Mesenchymal stem cell (in vitro differentiated cells and primary cell): ENCODE measurements at regions not wholly inside any gene's neighbourhood (a gene's known extent, or its start where the extent isn't known, plus 50 kb on each side); places are given as distances from the start of the nearest gene placed in this dataset.

Source experiments
- DNase-seq: peaks from one replicate; pipeline ENCODE4 v3.0.0-alpha.2; 2013
- H2AFZ ChIP-seq: one replicate; pipeline ENCODE4 v1.6.1; 2013; ENCODE audit warnings: low read depth, mild to moderate bottlenecking, control low read depth, inconsistent platforms, low read length, moderate library complexity
- H2AK5ac ChIP-seq: 2 replicates; pipeline ENCODE4 v1.6.1; 2013; ENCODE audit warnings: low read length, moderate library complexity, mild to moderate bottlenecking, inconsistent platforms; ENCODE audit not compliant: severe bottlenecking
- H2BK120ac ChIP-seq: one replicate; pipeline ENCODE4 v1.6.1; 2013; ENCODE audit warnings: low read depth, mild to moderate bottlenecking, inconsistent platforms, low read length, moderate library complexity
- H2BK12ac ChIP-seq, 2 experiments: one replicate each; pipeline ENCODE4 v1.6.1; 2013; ENCODE audit warnings: inconsistent platforms in 2 of 2, low read length in 2 of 2, mild to moderate bottlenecking in 2 of 2, moderate library complexity in 2 of 2, control low read depth in 1 of 2
- H2BK15ac ChIP-seq: one replicate; pipeline ENCODE4 v1.6.1; 2013; ENCODE audit warnings: mild to moderate bottlenecking, low read depth, inconsistent platforms; ENCODE audit not compliant: poor library complexity, severe bottlenecking
- H2BK5ac ChIP-seq: 2 replicates; pipeline ENCODE4 v1.6.1; 2013; ENCODE audit warnings: low read depth, mild to moderate bottlenecking, low read length, control low read depth, inconsistent platforms; ENCODE audit not compliant: poor library complexity, severe bottlenecking
- H3K14ac ChIP-seq, 2 experiments: one replicate each; pipeline ENCODE4 v1.6.1; 2013; ENCODE audit warnings: inconsistent platforms in 2 of 2, low read length in 2 of 2, control low read depth in 1 of 2, mild to moderate bottlenecking in 1 of 2, moderate library complexity in 1 of 2
- H3K18ac ChIP-seq, 2 experiments: one replicate each; pipeline ENCODE4 v1.6.1; 2013; ENCODE audit warnings: inconsistent platforms in 2 of 2, low read length in 2 of 2, control low read depth in 1 of 2, low read depth in 1 of 2, mild to moderate bottlenecking in 1 of 2
- H3K23ac ChIP-seq, 2 experiments: one replicate each; pipeline ENCODE4 v1.6.1; 2013; ENCODE audit warnings: inconsistent platforms in 2 of 2, low read length in 2 of 2, mild to moderate bottlenecking in 2 of 2, moderate library complexity in 2 of 2, control low read depth in 1 of 2
- H3K27ac ChIP-seq: 2 replicates; pipeline ENCODE4 v1.5.1; 2013; ENCODE audit warnings: mild to moderate bottlenecking, moderate library complexity, low read length, control low read depth, inconsistent platforms; ENCODE audit not compliant: poor library complexity, severe bottlenecking
- H3K27me3 ChIP-seq, 2 experiments: 2 replicates each; pipeline versions ENCODE4 v1.6.1 to v1.7.0; 2013; ENCODE audit warnings: low read length in 2 of 2, mild to moderate bottlenecking in 2 of 2, moderate library complexity in 2 of 2, control low read depth in 1 of 2, inconsistent platforms in 1 of 2; ENCODE audit not compliant: control insufficient read depth in 1 of 2, insufficient read depth in 1 of 2
- H3K36me3 ChIP-seq, 2 experiments: 2 replicates each; pipeline versions ENCODE4 v1.6.1 to v1.7.0; 2013; ENCODE audit warnings: low read length in 2 of 2, control low read depth in 1 of 2, inconsistent platforms in 1 of 2, low read depth in 1 of 2, mild to moderate bottlenecking in 1 of 2; ENCODE audit not compliant: insufficient read depth in 2 of 2, control insufficient read depth in 1 of 2
- H3K4ac ChIP-seq, 2 experiments: one replicate each; pipeline ENCODE4 v1.6.1; 2013; ENCODE audit warnings: inconsistent platforms in 2 of 2, low read length in 2 of 2, mild to moderate bottlenecking in 2 of 2, moderate library complexity in 2 of 2, control low read depth in 1 of 2, low read depth in 1 of 2
- H3K4me1 ChIP-seq: 2 replicates; pipeline ENCODE4 v1.6.1; 2013; ENCODE audit warnings: low read depth, low read length, control low read depth; ENCODE audit not compliant: control insufficient read depth, insufficient read depth
- H3K4me2 ChIP-seq: 2 replicates; pipeline ENCODE4 v1.6.1; 2013; ENCODE audit warnings: low read length, mild to moderate bottlenecking, inconsistent platforms; ENCODE audit not compliant: poor library complexity, severe bottlenecking
- H3K4me3 ChIP-seq, 2 experiments: 2 replicates each; pipeline versions ENCODE4 v1.5.1 to v1.7.0; 2013; ENCODE audit warnings: low read length in 2 of 2, mild to moderate bottlenecking in 2 of 2, control low read depth in 1 of 2, low read depth in 1 of 2; ENCODE audit not compliant: insufficient read depth in 1 of 2
- H3K79me1 ChIP-seq: replicated peaks from 2 replicates; pipeline ENCODE4 v1.6.1; 2013; ENCODE audit warnings: mild to moderate bottlenecking, control low read depth, low read length, inconsistent platforms; ENCODE audit not compliant: poor library complexity, severe bottlenecking
- H3K9ac ChIP-seq: 2 replicates; pipeline ENCODE4 v1.7.0; 2013; ENCODE audit warnings: mild to moderate bottlenecking, low read length, moderate library complexity
- H3K9me3 ChIP-seq: 2 replicates; pipeline ENCODE4 v1.7.0; 2013; ENCODE audit warnings: mild to moderate bottlenecking, low read length; ENCODE audit not compliant: control insufficient read depth
- H4K8ac ChIP-seq: one replicate; pipeline ENCODE4 v1.6.1; 2013; ENCODE audit warnings: inconsistent platforms, mild to moderate bottlenecking, low read length, moderate library complexity
- H4K91ac ChIP-seq: one replicate; pipeline ENCODE4 v1.6.1; 2013; ENCODE audit warnings: mild to moderate bottlenecking, low read length, inconsistent platforms
- WGBS: methylation state at CpG from one replicate; pipeline ENCODE4 v1.1.7; 2013; ENCODE audit warnings: mixed read lengths; 5-methylcytosine and 5-hydroxymethylcytosine counted together

DNA sequence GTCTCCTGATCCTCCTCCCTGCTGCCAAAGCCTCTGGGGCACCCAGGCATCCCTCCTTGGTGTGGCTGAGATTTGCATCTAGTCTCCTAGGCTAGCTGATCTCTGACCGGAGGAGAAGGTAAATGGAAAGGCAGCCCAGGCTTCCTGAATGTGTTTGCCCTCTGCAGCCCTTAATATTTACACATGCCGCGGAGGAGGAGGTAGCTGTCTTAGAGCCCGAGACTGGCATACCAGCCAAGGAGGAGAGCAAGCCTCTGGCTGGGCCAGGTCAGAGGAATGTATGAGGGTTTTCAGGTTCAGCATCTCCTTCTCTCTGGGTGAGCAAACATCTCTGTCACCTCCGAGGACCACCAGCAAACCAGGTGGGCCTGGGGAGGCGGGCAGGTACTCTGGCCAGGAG is 86.0 kb upstream of the GRIK3 start:
- no peak overlapping the region for H2BK15ac ChIP-seq
- no peaks in the 10 kb centered on the region for H3K27me3 ChIP-seq
- H3K79me1 ChIP-seq: no peaks in the 10 kb centered on the region
- H3K4ac ChIP-seq: no peak overlapping the region
- no peak overlapping the region for H3K4me2 ChIP-seq
- H3K23ac ChIP-seq: no peak overlapping the region
- no peak overlapping the region for H4K91ac ChIP-seq
- no peak for DNase-seq
- no peak overlapping the region for H2BK5ac ChIP-seq
- no peak overlapping the region for H3K27ac ChIP-seq
- no peak overlapping the region for H3K18ac ChIP-seq
- no peaks in the 10 kb centered on the region for H3K4me1 ChIP-seq
- no peaks in the 10 kb centered on the region for H3K36me3 ChIP-seq
- no peak overlapping the region for H3K9ac ChIP-seq
- H2AFZ ChIP-seq: no peak overlapping the region
- H2BK12ac ChIP-seq: no peak overlapping the region
- no peak overlapping the region for H3K14ac ChIP-seq
- H3K9me3 ChIP-seq: no peaks in the 10 kb centered on the region
- H2AK5ac ChIP-seq: no peak overlapping the region
- H4K8ac ChIP-seq: no peak overlapping the region
- H3K4me3 ChIP-seq: no peak overlapping the region
- H2BK120ac ChIP-seq: no peak overlapping the region
- WGBS: 79% methylated on average over 6 of the region's 6 CpGs

DNA sequence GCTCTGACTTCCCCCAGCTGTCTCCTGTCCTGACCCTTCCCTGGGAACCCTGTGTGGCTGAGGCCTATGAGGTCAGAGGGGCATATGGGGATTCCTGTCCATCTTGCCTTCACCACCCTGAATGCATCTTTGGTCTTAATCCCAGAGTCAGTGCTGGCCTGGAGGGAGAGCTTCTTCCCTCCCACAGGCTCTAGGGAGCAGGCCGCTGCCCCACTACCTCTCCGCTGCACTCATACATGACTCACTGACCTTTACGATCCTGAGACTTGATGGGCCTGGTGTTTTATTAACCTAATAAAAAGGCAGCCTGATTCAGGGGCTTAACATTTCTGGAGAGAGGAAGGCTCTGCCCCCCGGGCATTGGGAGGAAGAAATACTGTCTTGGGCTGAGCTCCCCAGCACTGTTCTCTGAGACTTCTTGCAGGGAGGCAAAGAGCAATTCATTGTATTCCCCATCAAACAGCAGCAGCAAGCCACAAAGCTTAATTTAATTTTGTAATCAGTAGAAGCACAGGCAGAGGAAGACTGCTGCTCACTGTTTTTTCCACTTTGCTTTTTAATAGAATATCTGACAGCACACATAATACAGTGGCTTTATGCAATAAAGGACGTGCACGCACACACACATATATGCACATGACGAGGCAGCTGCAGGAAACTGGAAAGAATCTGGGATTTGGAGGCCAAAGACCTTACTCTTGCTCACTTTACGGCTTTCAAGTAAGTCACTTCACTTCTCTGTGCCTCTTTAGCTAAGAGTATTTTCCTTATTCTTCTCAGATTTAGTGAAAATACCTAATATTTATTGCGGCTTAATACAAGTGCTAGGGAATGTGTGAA is 89.2 kb upstream of the GRIK3 start:
- Histone ChIP-seq H3K27me3 (no peaks in the 10 kb centered on the region), H3K27ac (no peak overlapping the region), H3K4me2 (no peak overlapping the region), H3K4me1 (no peaks in the 10 kb centered on the region), H4K8ac (no peak overlapping the region), H3K36me3 (no peaks in the 10 kb centered on the region), H3K23ac (no peak overlapping the region), H2BK120ac (no peak overlapping the region), H3K14ac (no peak overlapping the region), H2BK15ac (no peak overlapping the region), H2BK5ac (no peak overlapping the region), H2AK5ac (no peak overlapping the region), H3K79me1 (no peaks in the 10 kb centered on the region), H2BK12ac (no peak overlapping the region), H3K9ac (no peak overlapping the region), H3K18ac (no peak overlapping the region), H3K4me3 (no peak overlapping the region), H3K4ac (no peak overlapping the region), H2AFZ (no peak overlapping the region), H3K9me3 (no peaks in the 10 kb centered on the region), H4K91ac (no peak overlapping the region)
- DNase-seq: no peak
- WGBS: 71% methylated on average over 6 of the region's 9 CpGs

DNA sequence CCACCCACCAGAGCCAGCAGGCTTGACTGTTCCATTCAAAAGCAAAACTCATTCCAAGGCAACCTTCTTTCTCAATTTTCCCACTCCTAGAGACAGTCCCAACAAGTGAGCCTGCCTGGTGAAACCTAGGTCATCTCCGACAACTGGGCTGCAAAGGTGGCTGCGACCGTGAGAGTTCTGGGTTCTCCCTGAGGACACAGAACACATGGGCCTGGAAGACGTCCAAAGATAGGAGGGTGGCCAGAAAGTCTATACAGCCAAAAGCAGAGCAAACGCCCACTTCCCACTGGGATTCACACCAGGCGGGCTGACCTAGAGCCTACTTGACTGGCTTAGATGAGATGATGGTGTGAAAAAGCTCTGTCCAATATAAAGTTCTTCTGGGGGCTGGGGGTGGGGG is 90.2 kb upstream of the GRIK3 start:
- H3K4me3 ChIP-seq: no peak overlapping the region
- H3K18ac ChIP-seq: no peak overlapping the region
- no peak overlapping the region for H4K91ac ChIP-seq
- no peak overlapping the region for H2BK12ac ChIP-seq
- no peak overlapping the region for H4K8ac ChIP-seq
- H3K9ac ChIP-seq: no peak overlapping the region
- H2BK5ac ChIP-seq: no peak overlapping the region
- no peaks in the 10 kb centered on the region for H3K36me3 ChIP-seq
- H2AFZ ChIP-seq: no peak overlapping the region
- H3K79me1 ChIP-seq: no peaks in the 10 kb centered on the region
- no peaks in the 10 kb centered on the region for H3K27me3 ChIP-seq
- no peak overlapping the region for H3K27ac ChIP-seq
- no peak overlapping the region for H3K14ac ChIP-seq
- no peak overlapping the region for H2BK15ac ChIP-seq
- H3K23ac ChIP-seq: no peak overlapping the region
- H2BK120ac ChIP-seq: no peak overlapping the region
- no peak overlapping the region for H3K4ac ChIP-seq
- H3K4me1 ChIP-seq: no peaks in the 10 kb centered on the region
- no peaks in the 10 kb centered on the region for H3K9me3 ChIP-seq
- H2AK5ac ChIP-seq: no peak overlapping the region
- H3K4me2 ChIP-seq: no peak overlapping the region
- no peak for DNase-seq
- WGBS: 76% methylated on average over 6 of the region's 6 CpGs

DNA sequence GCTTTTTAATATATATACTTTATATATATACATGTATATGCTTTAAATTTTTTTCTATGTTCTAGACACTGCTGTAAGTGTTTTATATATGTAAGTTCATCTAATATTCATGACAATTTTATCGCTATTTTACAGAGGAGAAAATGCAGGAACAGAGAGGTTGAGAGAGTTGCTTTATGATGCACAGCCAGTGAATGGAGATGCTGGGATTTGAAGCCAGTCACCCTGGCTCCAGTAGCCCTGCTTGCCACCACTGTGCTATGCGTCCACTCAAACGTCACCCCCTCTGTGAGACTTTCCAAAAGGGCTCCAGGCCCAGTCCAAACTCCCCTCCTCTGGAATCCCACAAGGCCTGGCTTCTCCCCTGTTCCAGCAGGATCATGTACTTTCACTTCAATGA is 91.0 kb upstream of the GRIK3 start:
- Histone ChIP-seq H2AK5ac (no peak overlapping the region), H2BK5ac (no peak overlapping the region)
- WGBS: 67% methylated on average over 3 of the region's 3 CpGs

More for the DNA sequence above, 91.0 kb upstream of the GRIK3 start:
- H4K91ac ChIP-seq: no peak overlapping the region
- H3K4me2 ChIP-seq: no peak overlapping the region
- no peak overlapping the region for H4K8ac ChIP-seq
- H3K4me1 ChIP-seq: no peaks in the 10 kb centered on the region
- no peak overlapping the region for H2BK12ac ChIP-seq
- H3K4ac ChIP-seq: no peak overlapping the region
- H3K9ac ChIP-seq: no peak overlapping the region
- H2BK15ac ChIP-seq: no peak overlapping the region
- H3K4me3 ChIP-seq: no peak overlapping the region
- no peaks in the 10 kb centered on the region for H3K27me3 ChIP-seq
- H3K14ac ChIP-seq: no peak overlapping the region
- H2BK120ac ChIP-seq: no peak overlapping the region
- no peak overlapping the region for H3K27ac ChIP-seq
- no peak overlapping the region for H2AFZ ChIP-seq
- no peaks in the 10 kb centered on the region for H3K79me1 ChIP-seq
- no peak overlapping the region for H3K23ac ChIP-seq
- no peak for DNase-seq
- H3K36me3 ChIP-seq: no peaks in the 10 kb centered on the region
- no peaks in the 10 kb centered on the region for H3K9me3 ChIP-seq
- H3K18ac ChIP-seq: no peak overlapping the region
